ENCODE measurements at regions not wholly inside any gene's neighbourhood (a gene's known extent, or its start where the extent isn't known, plus 50 kb on each side); places are given as distances from the start of the nearest gene placed in this dataset.
"Not testable (repeated sequence)": the region's sequence is repeated elsewhere in the genome, so short reads cannot be mapped to it uniquely, and the experiment has no call there.

DNA sequence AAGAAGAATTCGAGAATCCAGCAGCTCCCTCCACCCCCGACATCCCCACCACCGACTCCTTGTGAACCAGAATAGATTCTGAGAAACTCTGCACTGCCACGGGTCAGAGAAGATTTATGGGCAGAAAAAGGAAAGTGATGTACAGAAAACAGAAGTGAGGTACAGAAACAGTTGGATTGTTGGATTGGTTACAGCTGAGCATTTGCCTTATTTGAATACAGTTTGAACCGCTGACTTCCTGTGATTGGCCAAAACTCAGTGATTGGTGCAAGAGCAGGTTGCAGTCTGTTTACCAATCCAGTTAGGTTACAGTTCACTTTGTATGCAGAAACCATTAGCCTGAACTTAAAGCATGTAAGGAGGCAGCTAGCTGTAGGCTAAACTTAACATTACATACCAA lies 131.2 kb upstream of the HDDC2 start:
- no peak for DNase-seq

- DNase-seq = no peak
Observed at GRCh38 chr6:125434760-125435159, 133.0 kb upstream of the HDDC2 start.

DNA sequence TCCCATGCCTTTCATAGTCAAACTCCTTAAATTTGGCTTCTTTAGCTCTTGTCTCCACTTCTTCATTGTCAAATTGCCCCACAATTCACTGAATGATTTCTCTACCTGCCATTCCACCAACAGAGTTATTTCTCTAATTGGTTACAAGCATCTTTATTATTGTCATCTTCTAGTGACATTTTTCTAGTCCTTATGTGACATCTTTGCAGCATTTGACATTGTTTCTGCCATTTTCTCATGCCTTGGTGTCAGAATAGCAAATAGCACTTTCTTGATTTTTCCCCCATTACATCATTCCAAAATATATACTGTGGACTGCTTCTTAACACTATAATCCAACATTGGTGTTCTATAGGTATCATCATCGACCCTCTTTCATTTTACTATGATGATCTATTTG lies 137.7 kb upstream of the HDDC2 start:
- DNase-seq = no peak

DNA sequence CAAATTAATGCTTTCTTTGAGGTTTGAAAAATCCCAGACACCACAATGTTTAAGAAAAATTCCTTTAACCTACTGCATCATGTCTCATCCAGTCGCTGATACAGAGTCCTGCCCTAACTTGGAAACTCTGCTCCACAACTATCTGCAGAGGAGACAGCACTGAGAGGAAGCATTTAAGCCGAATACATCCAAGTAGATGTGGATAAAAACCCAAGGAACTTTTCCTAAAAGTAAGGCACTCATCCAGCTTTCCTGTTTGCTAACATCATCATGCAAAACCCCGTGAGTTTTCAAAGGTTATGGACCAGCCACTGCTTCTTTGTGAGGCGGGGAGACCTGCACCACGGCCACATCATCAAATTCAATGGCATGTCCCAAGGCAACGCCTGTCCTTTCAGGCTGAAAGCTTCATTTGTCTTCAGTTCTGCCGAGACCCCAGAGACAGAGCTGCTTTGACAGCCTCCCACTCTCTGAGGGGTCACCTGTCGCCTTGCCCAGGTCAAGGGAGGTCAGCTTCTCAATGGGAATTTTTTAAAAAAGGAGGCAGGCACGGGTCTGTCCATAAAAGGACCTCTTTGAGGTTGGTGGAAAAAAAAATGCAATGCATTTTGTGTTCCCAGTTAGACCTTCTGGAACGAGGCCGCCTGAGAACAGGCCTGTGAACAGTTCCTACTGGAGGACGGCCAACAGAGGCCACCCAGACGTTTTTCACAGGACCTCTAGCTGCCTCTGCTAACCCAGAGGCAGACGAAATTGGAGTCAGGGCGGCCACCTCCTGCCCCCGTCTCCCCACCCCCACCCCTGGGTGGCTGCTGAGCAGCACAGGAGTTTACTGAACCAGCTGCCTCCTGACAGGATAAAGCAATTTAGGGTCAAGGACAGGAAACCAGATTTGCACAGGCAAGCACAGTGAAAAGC lies 142.5 kb upstream of the HDDC2 start:
- DNase-seq = no peak

DNA sequence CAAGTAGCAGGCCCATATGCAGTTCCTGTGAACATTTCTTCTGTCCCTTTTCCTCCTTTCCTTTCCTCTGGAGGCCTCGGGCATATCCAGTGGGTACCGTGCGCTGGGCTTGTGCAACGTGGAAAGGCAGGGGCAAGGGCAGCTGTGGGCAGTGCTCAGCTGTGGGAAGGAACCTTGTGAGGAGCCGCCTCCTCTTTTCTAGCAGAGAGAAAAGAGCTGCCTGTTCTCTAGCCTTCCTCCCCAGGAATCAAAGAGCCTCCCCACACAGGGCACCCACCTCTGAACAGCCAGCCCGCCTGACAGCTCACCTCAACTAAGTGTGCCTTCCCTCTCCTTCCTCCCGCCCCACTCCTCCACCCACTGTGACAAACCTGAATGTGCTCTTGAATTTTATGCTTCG lies 143.3 kb upstream of the HDDC2 start:
- DNase-seq = no peak

- DNase-seq = no peak
Observed at GRCh38 chr6:125446011-125446410, 144.2 kb upstream of the HDDC2 start.

- DNase-seq = no peak
Observed at GRCh38 chr6:125451750-125452149, 150.0 kb upstream of the HDDC2 start.

GRCh38 chr6:125453516-125453915 lies 151.7 kb upstream of the HDDC2 start:
- DNase-seq = no peak

DNA sequence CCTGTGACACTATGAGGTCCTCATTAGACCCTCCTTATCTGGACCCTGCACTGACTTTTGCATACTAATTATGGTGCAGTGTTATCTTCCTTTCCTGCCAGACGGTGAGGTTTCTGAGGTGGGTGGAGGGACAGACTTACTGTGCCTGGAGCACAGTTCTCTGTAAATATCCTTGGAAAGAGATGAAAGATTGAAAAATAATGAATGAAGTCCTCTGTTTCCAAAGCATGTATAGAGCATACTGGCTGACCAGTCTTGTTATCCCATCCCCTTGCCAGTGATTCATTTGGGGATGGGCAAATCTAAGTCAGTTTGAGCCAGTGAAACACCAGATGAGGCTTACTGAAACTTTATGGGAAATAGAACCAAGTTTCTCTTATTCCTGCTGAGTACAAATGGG lies 152.6 kb upstream of the HDDC2 start:
- no peak for DNase-seq

GRCh38 chr6:125458493-125458892 lies 156.7 kb upstream of the HDDC2 start:
- DNase-seq = not testable (repeated sequence)

DNA sequence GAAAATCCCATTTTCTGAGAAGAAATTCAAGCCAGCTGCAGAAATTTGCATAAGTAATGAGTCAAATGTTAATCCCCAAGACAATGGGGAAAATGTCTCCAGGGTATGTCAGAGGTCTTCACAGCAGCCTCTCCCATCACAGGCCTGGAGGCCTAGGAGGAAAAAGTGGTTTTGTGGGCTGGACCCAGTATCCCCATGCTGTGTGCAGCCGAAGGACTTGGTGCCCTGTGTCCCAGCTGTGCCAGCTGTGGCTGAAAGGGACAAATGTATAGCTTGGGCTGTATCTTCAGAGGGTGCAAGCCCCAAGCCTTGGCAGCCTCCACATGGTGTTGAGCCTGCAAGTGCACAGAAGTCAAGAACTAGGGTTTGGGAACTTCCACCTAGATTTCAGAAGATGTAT lies 163.6 kb upstream of the HDDC2 start:
- not testable (repeated sequence) for DNase-seq

DNA sequence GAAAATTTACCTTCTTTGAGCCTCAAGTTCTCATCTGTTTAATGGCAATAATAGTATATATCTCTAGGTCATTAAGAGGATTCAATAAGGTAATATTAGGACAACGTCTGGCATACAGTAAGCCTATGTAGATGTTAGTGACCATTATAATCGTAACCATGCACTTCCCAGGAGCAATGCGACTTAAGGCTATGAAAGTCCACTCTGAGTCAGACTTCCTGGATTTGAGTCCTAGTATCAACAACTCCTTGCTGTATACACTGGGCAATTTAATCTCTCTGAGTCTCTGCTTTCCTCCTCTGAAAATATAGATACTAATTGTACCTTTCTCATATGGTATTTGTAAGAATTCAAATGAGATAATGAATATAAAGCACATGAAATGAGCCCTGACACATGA lies 168.1 kb upstream of the HDDC2 start:
- no peak for DNase-seq

GRCh38 chr6:125471667-125472066 lies 169.9 kb upstream of the HDDC2 start:
- no peak for DNase-seq

DNA sequence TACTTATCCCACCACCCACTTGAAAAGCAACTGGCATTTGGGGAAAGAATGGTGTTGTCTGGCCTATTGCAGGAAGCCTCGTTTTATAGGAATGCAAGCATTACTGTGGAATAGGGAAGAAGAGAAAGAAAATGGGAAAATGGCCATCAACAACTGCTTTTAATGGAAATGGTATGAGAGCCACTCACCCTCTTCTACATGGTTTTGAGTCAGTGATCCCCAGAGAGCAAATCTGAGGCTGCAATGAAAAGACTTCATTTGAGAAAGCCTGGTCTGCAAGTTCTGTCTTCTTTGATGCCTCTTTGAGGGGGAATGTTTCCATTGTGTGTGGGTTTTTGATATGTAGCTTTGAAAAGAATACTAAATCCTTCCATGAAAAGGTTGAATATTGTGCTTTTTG lies 172.3 kb upstream of the HDDC2 start:
- no peak for DNase-seq

GRCh38 chr6:125477156-125477555 lies 175.4 kb upstream of the HDDC2 start:
- DNase-seq = no peak

GRCh38 chr6:125477844-125478243 lies 176.1 kb upstream of the HDDC2 start:
- DNase-seq = no peak

DNA sequence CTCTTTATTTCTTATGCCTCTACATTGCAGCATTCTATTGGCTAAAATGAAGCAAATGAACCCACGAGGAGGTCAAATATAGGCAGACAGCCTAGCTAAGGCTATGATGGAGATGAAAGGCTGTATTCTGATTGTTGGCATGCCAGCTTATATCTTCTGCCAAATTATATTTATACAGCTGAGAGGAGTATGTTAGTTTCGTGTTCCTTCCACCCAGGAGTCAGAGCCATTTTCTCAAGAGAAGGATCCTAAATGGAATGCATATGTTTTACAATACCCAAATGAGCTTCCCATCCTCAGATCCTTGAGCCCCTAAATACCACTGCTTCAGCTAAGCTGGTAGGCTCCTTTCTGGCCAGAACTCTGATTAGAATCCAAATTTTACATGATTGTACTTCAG lies 178.4 kb upstream of the HDDC2 start:
- DNase-seq = no peak

- DNase-seq = no peak
Observed at GRCh38 chr6:125480571-125480970, 178.8 kb upstream of the HDDC2 start.

GRCh38 chr6:125481056-125481455 lies 179.3 kb upstream of the HDDC2 start:
- DNase-seq = no peak

DNA sequence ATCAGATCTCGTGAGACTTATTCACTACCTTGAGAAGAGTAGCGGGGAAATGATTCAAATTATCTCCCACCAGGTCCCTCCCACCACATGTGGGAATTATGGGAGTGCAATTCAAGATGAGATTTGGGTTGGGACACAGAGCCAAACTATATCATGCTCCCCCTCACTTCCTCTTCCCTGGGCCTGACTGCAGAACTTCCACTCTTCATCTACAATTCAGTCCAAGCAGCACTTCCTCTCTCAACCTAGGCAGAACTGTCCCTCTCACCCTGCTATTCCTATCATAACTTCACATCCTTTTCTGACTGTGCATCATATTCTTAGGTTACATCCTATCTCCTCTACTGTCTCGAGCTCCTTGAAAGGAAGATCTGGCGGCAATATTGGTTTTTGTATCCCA lies 184.0 kb upstream of the HDDC2 start:
- no peak for DNase-seq

DNA sequence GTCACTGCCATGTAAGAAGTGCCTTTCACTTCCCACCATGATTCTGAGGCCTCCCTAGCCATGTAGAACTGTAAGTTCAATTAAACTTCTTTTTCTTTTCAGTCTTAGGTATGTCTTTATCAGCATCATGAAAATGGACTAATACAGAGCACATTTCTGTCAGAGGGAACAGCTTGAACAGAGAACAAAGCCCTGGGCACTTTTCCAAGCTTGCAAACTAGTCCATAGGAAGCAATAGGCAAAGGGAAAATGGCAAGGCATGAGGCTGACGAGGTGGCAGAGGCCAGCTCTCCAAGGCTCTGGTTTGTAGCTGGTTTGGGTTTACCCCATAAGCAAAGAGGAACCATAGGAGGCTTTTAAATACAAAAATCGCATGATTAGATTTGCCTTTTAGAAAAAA lies 185.1 kb upstream of the HDDC2 start:
- no peak for DNase-seq

DNA sequence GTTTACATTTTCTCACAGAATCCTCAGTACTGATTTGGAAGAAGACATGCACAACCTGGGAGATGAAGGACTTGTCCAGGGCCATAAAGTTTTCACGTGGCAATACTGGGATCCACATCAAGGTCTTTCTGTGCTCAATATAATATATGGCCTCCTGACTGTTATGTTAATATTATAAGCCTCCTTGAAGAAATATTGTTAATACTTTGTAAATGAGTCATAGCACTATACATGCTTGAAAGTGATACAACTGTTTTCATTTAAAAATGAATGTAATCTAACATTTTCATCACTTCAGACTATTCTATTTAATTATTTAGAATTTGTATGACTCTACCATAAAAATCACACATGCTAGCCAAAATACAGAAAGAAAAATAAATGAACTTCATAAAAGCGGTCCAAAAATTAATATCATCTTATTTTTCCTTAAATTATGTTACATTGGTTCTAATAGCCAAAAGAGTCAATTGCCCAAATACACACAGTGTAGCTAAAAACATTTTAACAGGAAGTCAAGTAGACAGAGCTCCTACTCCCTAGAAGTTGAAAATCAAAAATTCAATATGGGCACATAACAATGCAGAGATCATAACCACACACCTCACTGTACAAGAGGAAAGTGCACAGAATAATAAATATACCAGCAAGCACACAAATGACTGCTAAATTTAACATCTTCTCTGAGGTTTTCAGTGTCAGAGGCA lies 188.0 kb upstream of the HDDC2 start:
- no peak for DNase-seq

- no peak for DNase-seq
Observed at GRCh38 chr6:125491860-125492618, 190.3 kb upstream of the HDDC2 start.

- no peak for DNase-seq
Observed at GRCh38 chr6:125498606-125499005, 196.8 kb upstream of the HDDC2 start.

Measured in NCI-H748 treated with DMSO at 0.1 percent for 48 hours (cell line).